IMR-90 (cell line): ENCODE measurements at regions not wholly inside any gene's neighbourhood (a gene's known extent, or its start where the extent isn't known, plus 50 kb on each side); places are given as distances from the start of the nearest gene placed in this dataset.

Experiments
- ATAC-seq: fragments of 200-7000 bp; cut with Tn5 transposase; 2 replicates; pipeline ENCODE4 v1.9.1; 2020; ENCODE audit warnings: low read depth, mild to moderate bottlenecking, moderate library complexity
- BruUV-seq: library from RNA; stranded (reverse); fragments of 400-500 nt; replicated peaks from 2 replicates; lab custom pipeline; 2021; lab: Mats Ljungman, UMichigan
- CTCF ChIA-PET: fragments of 300-600 bp; formaldehyde crosslinking; extraction: SDS; loops from one replicate; lab custom pipeline; 2021; ENCODE audit warnings: antibody characterized with exemption; lab: Yijun Ruan, JAX
- POLR2A ChIA-PET: fragments of 300-600 bp; sonication (Branson Sonifier 250); formaldehyde crosslinking; loops from one replicate; lab custom pipeline; 2022; ENCODE audit warnings: antibody characterized with exemption; ENCODE audit not compliant: unreplicated experiment; lab: Charles Lee
- DNase-seq: peaks from one replicate; pipeline ENCODE4 v3.0.0; 2013
- H2AFZ ChIP-seq: replicated peaks from 2 replicates; pipeline ENCODE3; 2013; ENCODE audit warnings: low read length, mild to moderate bottlenecking; ENCODE audit not compliant: poor library complexity
- H2AK5ac ChIP-seq: 2 replicates; pipeline ENCODE4 v1.6.1; 2013; ENCODE audit warnings: low read depth, low read length, inconsistent platforms
- H2AK9ac ChIP-seq: replicated peaks from 2 replicates; pipeline ENCODE3; 2013; ENCODE audit warnings: mild to moderate bottlenecking, low read depth, low read length, moderate library complexity; ENCODE audit not compliant: poor library complexity
- H2BK120ac ChIP-seq: 2 replicates; pipeline ENCODE4 v1.6.1; 2013; ENCODE audit warnings: low read depth, low read length, inconsistent platforms
- H2BK15ac ChIP-seq: 3 replicates; pipeline ENCODE4 v1.6.1; 2013; ENCODE audit warnings: low read depth, low read length, inconsistent platforms
- H2BK20ac ChIP-seq: 2 replicates; pipeline ENCODE4 v1.6.1; 2013; ENCODE audit warnings: low read depth, mild to moderate bottlenecking, inconsistent platforms, low read length, moderate library complexity
- H2BK5ac ChIP-seq: 2 replicates; pipeline ENCODE4 v1.6.1; 2013; ENCODE audit warnings: mild to moderate bottlenecking, low read depth, low read length, inconsistent platforms; ENCODE audit not compliant: poor library complexity, severe bottlenecking
- H3K14ac ChIP-seq: replicated peaks from 2 replicates; pipeline ENCODE4 v1.6.1; 2013; ENCODE audit warnings: low read depth, low read length, inconsistent platforms
- H3K18ac ChIP-seq: 2 replicates; pipeline ENCODE4 v1.6.1; 2013; ENCODE audit warnings: low read depth, low read length, control low read depth
- H3K23ac ChIP-seq: 2 replicates; pipeline ENCODE4 v1.6.1; 2013; ENCODE audit warnings: low read depth, low read length, inconsistent platforms
- H3K27ac ChIP-seq: 2 replicates; pipeline ENCODE4 v1.5.1; 2013; ENCODE audit warnings: mild to moderate bottlenecking, control low read depth, low read length; ENCODE audit not compliant: insufficient read depth
- H3K27me3 ChIP-seq: 2 replicates; pipeline ENCODE4 v1.6.1; 2013; ENCODE audit warnings: low read length; ENCODE audit not compliant: control insufficient read depth, insufficient read depth
- H3K36me3 ChIP-seq: 2 replicates; pipeline ENCODE4 v1.6.1; 2013; ENCODE audit warnings: low read length, mixed read lengths; ENCODE audit not compliant: control insufficient read depth, insufficient read depth
- H3K4ac ChIP-seq: 2 replicates; pipeline ENCODE4 v1.6.1; 2013; ENCODE audit warnings: low read depth, low read length, inconsistent platforms
- H3K4me1 ChIP-seq: 2 replicates; pipeline ENCODE4 v1.6.1; 2013; ENCODE audit warnings: low read length, mixed read lengths; ENCODE audit not compliant: control insufficient read depth, insufficient read depth
- H3K4me2 ChIP-seq: 2 replicates; pipeline ENCODE4 v1.6.1; 2013; ENCODE audit warnings: low read depth, mild to moderate bottlenecking, control low read depth, low read length, moderate library complexity
- H3K4me3 ChIP-seq: 2 replicates; pipeline ENCODE4 v1.5.1; 2013; ENCODE audit warnings: low read depth, mild to moderate bottlenecking, control low read depth, low read length, moderate library complexity; ENCODE audit not compliant: insufficient read depth
- H3K56ac ChIP-seq: 2 replicates; pipeline ENCODE4 v1.6.1; 2013; ENCODE audit warnings: low read length, inconsistent platforms; ENCODE audit not compliant: insufficient read depth; ENCODE audit errors: extremely low read depth
- H3K79me1 ChIP-seq, 2 experiments: 2 replicates each; pipeline ENCODE4 v1.6.1; 2013; ENCODE audit warnings: low read length in 2 of 2, inconsistent platforms in 1 of 2, low read depth in 1 of 2
- H3K9ac ChIP-seq: 2 replicates; pipeline ENCODE4 v1.6.1; 2013; ENCODE audit warnings: low read depth, low read length, control low read depth
- H3K9me1 ChIP-seq: 2 replicates; pipeline ENCODE4 v1.6.1; 2013; ENCODE audit warnings: low read length, inconsistent platforms; ENCODE audit not compliant: insufficient read depth
- H3K9me3 ChIP-seq: 2 replicates; pipeline ENCODE4 v1.6.1; 2013; ENCODE audit warnings: low read length; ENCODE audit not compliant: control insufficient read depth, insufficient read depth
- H4K20me1 ChIP-seq: 2 replicates; pipeline ENCODE4 v1.6.1; 2013; ENCODE audit warnings: low read length, inconsistent platforms; ENCODE audit not compliant: insufficient read depth
- H4K5ac ChIP-seq: 2 replicates; pipeline ENCODE4 v1.6.1; 2013; ENCODE audit warnings: mild to moderate bottlenecking, low read depth, low read length, control low read depth
- H4K8ac ChIP-seq, 2 experiments: 2 replicates each; pipeline ENCODE4 v1.6.1; 2013; ENCODE audit warnings: low read depth in 2 of 2, low read length in 2 of 2, control low read depth in 1 of 2, inconsistent platforms in 1 of 2
- H4K91ac ChIP-seq: 2 replicates; pipeline ENCODE4 v1.6.1; 2013; ENCODE audit warnings: low read depth, low read length, inconsistent platforms; ENCODE audit not compliant: insufficient read depth
- BHLHE40 ChIP-seq: fragments of 150-350 bp; IDR thresholded peaks from 2 replicates; pipeline ENCODE4 v1.6.1; 2016; ENCODE audit warnings: mild to moderate bottlenecking, low read depth, low read length
- CEBPB ChIP-seq: IDR thresholded peaks from 2 replicates; pipeline ENCODE4 v1.6.1; 2012; ENCODE audit warnings: low read depth, low read length, improper control_type of control experiment
- CHD1 ChIP-seq: IDR thresholded peaks from 2 replicates; pipeline ENCODE4 v1.6.1; 2012; ENCODE audit warnings: low read depth, low read length, improper control_type of control experiment
- ELK1 ChIP-seq: fragments of 150-350 bp; IDR thresholded peaks from 2 replicates; pipeline ENCODE4 v1.6.1; 2016; ENCODE audit warnings: low read depth, mild to moderate bottlenecking, low read length, moderate library complexity, borderline replicate concordance
- FOS ChIP-seq: fragments of 150-350 bp; IDR thresholded peaks from 2 replicates; pipeline ENCODE4 v1.6.1; 2016; ENCODE audit warnings: low read depth, low read length
- MAFK ChIP-seq: IDR thresholded peaks from 2 replicates; pipeline ENCODE4 v1.6.1; 2012; ENCODE audit warnings: low read depth, low read length, improper control_type of control experiment
- MAZ ChIP-seq: IDR thresholded peaks from 2 replicates; pipeline ENCODE4 v1.6.1; 2012; ENCODE audit warnings: low read depth, mild to moderate bottlenecking, low read length, improper control_type of control experiment, moderate library complexity, borderline replicate concordance
- NFE2L2 ChIP-seq: fragments of 150-350 bp; IDR thresholded peaks from 2 replicates; pipeline ENCODE4 v1.6.1; 2016; ENCODE audit warnings: low read depth, mild to moderate bottlenecking, low read length
- POLR2A ChIP-seq: IDR thresholded peaks from 2 replicates; pipeline ENCODE4 v1.6.1; 2012; ENCODE audit warnings: mild to moderate bottlenecking, low read depth, low read length
- RAD21 ChIP-seq: IDR thresholded peaks from 2 replicates; pipeline ENCODE4 v1.6.1; 2012; ENCODE audit warnings: low read length, improper control_type of control experiment
- RCOR1 ChIP-seq: IDR thresholded peaks from 2 replicates; pipeline ENCODE4 v1.6.1; 2012; ENCODE audit warnings: mild to moderate bottlenecking, low read length, improper control_type of control experiment; ENCODE audit not compliant: insufficient replicate concordance
- SMC3 ChIP-seq: fragments of 150-350 bp; IDR thresholded peaks from 2 replicates; pipeline ENCODE4 v1.6.1; 2016; ENCODE audit warnings: low read depth, mild to moderate bottlenecking, antibody characterized with exemption, low read length, moderate library complexity
- WGBS, 2 experiments: methylation state at CpG; one replicate each; pipeline versions ENCODE4 v1.1.5 to v1.1.7; 2013; ENCODE audit warnings: missing lambda C conversion rate in 2 of 2; ENCODE audit not compliant: insufficient read length in 1 of 2; ENCODE audit errors: extremely low coverage in 2 of 2; 5-methylcytosine and 5-hydroxymethylcytosine counted together
- dilution Hi-C: fragments of 300-500 bp; cut with HindIII; formaldehyde crosslinking; loops from one replicate; pipeline ENCODE4 v1.14.3; 2018; ENCODE audit warnings: low sequenced_read_pairs; ENCODE audit not compliant: unreplicated experiment
- in situ Hi-C: fragments of 300-500 bp; cut with MboI; formaldehyde crosslinking; loops from 3 replicates; pipeline ENCODE4 v1.14.3; 2019; ENCODE audit warnings: low sequenced_read_pairs, inconsistent platforms, mixed read lengths
- intact Hi-C: fragments of 100-400 bp; cut with micrococcal nuclease; formaldehyde crosslinking; loops from 2 replicates; pipeline ENCODE4 v1.10.0; 2022

DNA sequence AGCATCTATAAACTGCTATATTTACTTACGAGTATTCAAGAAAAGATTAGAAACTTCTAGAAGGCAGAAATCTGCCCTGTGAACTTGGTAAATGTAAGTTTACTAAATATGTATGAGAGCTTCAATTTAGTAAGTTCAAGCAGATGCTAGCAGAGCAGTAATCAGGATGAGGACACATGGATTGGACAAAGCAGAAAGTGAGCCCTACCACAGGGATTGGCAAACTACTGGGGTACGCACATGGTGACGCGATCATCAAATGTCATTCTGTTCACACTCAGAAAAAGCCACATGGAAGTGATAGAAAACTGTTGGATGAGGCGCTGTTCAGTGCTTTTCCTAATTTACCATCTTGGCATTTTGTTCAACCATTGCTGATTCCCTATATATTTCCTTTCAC lies 360.2 kb upstream of the ZNF385D start:
- ChIA-PET POLR2A (no interaction called here), CTCF (no interaction called here)
- Histone ChIP-seq H3K9ac (no peak overlapping the region), H2BK20ac (no peak overlapping the region), H3K4me1 (no peaks in the 10 kb centered on the region), H3K14ac (no peak overlapping the region), H2AK9ac (no peak overlapping the region), H4K8ac (no peak overlapping the region), H4K20me1 (no peaks in the 10 kb centered on the region), H2BK5ac (no peak overlapping the region), H3K4me3 (no peak overlapping the region), H4K91ac (no peak overlapping the region), H3K9me3 (no peaks in the 10 kb centered on the region), H3K9me1 (no peaks in the 10 kb centered on the region), H3K27me3 (no peaks in the 10 kb centered on the region), H3K23ac (no peak overlapping the region), H3K36me3 (no peaks in the 10 kb centered on the region), H2AK5ac (no peak overlapping the region), H3K4me2 (no peak overlapping the region), H2AFZ (no peak overlapping the region), H2BK15ac (no peak overlapping the region), H3K4ac (no peak overlapping the region), H4K5ac (no peak overlapping the region), H3K27ac (no peak overlapping the region), H2BK120ac (no peak overlapping the region), H3K56ac (no peak overlapping the region), H3K18ac (no peak overlapping the region), H3K79me1 (no peaks in the 10 kb centered on the region)
- ATAC-seq = no peak
- TF ChIP-seq CEBPB = no peak
- TF ChIP-seq MAZ = no peak
- TF ChIP-seq NFE2L2 = no peak
- TF ChIP-seq CHD1 = no peak
- TF ChIP-seq FOS = no peak
- TF ChIP-seq MAFK = no peak
- TF ChIP-seq POLR2A = no peak
- no peak for TF ChIP-seq BHLHE40
- no peak for TF ChIP-seq RCOR1
- TF ChIP-seq SMC3 = no peak
- TF ChIP-seq ELK1 = no peak
- TF ChIP-seq RAD21 = no peak
- intact Hi-C loops = loop anchor here (10.0 kb wide), 1 partner anchor 626 kb away; no protein-coding TSS in a partner anchor
- 100% methylated on average over 1 of the region's 5 CpGs; no CpG with 5 or more reads in 1 of the 2 experiments for WGBS, 2 experiments
- no peak for DNase-seq
- dilution Hi-C loops = no loop called here
- no TSS peak for BruUV-seq
- in situ Hi-C loops = loop anchor here (25.0 kb wide), 2 partner anchors 1599 to 1774 kb away; no protein-coding TSS in a partner anchor
